ENCODE measurements at regions not wholly inside any gene's neighbourhood (a gene's known extent, or its start where the extent isn't known, plus 50 kb on each side); places are given as distances from the start of the nearest gene placed in this dataset.

DNA sequence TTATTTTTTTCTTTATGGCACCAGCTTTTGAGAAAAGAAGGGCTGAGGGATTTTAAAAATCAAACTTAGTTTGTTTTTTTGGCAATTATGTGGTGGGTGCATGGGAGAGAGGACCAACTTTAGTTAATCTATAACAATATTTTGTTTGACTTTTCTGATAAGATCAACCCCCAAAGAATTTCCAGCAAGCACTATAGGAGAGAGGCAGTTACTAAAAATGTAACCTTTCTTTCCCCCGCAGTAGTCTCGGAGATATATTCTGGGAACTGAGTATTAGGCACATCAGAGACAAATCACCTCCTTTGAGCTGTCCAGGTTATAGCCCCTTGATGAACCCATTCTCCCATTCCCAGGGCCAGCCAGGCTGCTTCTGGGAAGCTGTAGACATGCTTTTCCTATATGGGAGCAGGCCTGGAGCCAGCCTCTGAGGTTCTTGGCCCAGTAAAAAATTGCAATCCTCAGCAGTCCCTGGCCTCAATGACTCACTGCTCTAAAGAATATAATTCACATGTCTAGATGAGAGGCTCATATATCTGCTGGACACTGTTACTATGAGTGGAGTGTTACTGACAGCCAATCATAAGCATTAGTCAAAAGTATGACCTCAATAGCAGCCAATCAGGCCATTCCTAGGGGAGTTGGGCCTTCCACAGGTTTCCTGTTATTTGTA lies 138.3 kb upstream of the AGBL1 start:
- no peak for DNase-seq (ENCODE audit: low read depth)

DNA sequence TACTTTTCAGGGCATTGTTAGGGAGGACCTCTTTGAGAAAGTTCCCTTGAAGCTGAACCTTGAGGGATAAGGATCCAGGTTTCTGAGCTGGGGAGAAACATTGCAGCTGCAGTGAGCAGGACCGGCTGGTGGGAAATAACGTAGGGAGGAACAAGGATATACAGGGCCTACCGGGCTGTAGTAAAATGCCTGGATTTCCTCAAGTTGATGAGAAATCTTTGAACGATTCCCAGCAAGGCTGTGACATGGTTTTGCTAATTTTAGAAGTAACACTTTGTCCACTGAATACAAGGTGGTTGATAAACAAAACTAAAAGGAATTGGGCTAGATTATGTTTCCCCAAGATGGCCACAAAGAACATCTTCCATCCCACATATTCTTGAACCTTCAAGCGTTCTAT lies 137.0 kb upstream of the AGBL1 start:
- no peak for DNase-seq (ENCODE audit: low read depth)

GRCh38 chr15:85943151-85943550 lies 136.5 kb upstream of the AGBL1 start:
- DNase-seq (ENCODE audit: low read depth) = no peak

GRCh38 chr15:85943791-85944190 lies 135.9 kb upstream of the AGBL1 start:
- no peak for DNase-seq (ENCODE audit: low read depth)

- no peak for DNase-seq (ENCODE audit: low read depth)
Measured at GRCh38 chr15:85947021-85947420, 132.7 kb upstream of the AGBL1 start.

DNA sequence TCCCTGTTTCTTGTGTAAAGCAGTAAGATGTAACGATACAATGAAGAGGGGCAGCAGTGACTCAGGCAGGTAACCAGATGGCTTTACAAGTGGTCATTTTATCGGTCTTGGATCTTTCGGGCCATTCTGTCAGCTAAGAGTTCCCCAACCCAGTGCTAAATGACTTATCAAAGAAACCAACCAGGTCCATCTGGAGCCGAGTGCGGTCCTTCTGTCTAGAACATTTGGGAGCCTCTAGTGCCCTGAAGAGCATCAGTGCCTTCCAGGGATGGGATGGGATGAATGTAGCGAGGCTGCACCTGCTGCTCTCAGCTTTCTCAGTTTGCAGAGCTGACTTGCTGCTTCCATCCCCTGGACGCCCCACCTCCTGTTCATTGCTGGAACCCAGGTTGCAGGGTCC lies 131.7 kb upstream of the AGBL1 start:
- DNase-seq (ENCODE audit: low read depth) = no peak

DNA sequence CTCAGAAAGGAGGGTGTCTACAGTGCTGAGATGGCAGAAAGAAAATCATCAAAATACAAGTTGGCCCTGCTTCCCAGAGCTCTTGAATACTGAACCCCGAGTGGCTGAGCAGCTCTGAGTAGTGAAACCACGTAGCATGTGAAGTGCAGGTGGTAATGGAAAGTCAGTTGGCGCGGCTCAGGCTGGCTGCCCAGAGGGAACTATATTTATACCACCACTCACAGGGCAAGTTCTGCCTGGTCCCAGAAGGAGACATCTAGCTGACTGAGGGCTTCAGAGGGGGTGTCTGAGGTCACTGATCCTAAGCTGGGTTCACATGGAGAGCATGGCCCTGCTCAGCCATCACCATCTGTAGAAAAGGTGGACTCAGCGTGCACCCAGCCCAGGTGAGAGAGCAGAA lies 129.6 kb upstream of the AGBL1 start:
- DNase-seq (ENCODE audit: low read depth) = no peak

DNA sequence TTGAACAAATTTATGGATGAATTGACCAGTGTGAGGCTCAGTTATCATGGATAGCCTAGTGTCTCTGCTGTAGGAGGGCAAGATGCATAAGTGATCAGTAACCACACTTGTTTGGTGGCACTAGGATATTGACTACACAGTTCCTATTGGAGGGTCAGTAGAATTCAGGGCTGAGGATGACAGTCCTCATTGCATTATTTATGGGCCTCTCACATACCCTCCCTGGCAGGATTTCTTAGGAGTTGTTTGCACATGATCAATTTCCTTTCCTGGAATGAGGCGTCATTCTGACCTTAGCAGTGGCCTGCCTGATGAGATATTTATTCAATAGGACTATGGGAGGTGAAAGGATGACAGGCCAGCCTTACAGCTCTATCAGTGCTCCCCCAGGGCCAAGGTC lies 125.1 kb upstream of the AGBL1 start:
- no peak for DNase-seq (ENCODE audit: low read depth)

GRCh38 chr15:85955501-85956391 lies 123.9 kb upstream of the AGBL1 start:
- no peak for DNase-seq (ENCODE audit: low read depth)

DNA sequence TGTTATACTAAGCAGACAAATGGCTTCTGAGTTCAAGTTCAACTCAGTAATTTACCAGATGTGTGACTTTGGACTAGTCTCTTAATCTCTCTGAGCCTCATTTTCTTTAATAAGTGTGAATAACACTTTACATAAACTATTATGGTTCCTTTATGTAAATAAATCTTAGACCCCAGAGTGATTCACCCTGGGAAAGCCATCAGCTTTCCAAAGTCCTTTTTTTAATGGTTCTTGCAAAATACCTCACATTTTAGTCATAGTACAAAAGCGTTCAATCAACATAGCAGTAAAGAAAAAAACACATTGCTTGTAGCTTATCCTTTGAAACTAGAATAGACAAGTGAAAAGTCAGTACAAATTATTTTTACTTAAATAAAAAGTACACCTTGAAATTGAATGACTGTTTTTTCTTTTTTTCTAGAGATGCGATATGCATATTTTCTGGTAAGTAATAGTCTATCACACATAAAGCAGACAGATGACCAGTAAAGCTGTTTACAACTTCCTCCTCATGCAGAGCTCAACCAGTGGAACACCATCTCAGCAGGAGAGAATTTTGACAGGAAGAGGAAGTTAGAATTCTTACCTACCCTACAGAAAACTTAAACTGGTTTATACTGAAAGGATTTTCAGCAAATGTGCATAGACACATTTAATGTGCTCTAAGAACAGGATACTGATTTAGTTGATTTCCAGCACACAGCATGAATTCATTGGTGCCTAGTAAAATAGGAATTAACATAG lies 123.0 kb upstream of the AGBL1 start:
- DNase-seq (ENCODE audit: low read depth) = no peak

DNA sequence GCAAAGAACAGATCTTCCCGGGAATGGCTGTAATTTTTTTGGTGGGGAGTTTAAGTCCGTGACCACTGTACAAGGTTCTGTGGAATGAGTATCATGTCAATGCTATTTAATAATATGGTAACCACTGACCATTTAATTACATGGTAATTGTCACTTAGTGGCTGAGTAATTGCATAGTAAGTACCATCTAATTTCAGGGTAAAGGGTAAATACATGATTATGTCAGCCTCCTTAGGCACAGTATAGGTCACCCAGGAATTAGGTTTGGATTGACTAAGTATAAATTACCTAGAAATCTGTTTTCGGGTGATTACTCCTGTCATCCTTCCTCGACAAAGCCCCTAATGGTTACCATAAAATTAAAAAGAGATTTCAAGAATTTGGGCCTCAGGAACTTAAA lies 120.1 kb upstream of the AGBL1 start:
- no peak for DNase-seq (ENCODE audit: low read depth)

- DNase-seq (ENCODE audit: low read depth) = no peak
Measured at GRCh38 chr15:85960381-85960780, 119.3 kb upstream of the AGBL1 start.

GRCh38 chr15:85961821-85962220 lies 117.8 kb upstream of the AGBL1 start:
- DNase-seq (ENCODE audit: low read depth) = no peak

- DNase-seq (ENCODE audit: low read depth) = no peak
Measured at GRCh38 chr15:85963262-85963760, 116.4 kb upstream of the AGBL1 start.

DNA sequence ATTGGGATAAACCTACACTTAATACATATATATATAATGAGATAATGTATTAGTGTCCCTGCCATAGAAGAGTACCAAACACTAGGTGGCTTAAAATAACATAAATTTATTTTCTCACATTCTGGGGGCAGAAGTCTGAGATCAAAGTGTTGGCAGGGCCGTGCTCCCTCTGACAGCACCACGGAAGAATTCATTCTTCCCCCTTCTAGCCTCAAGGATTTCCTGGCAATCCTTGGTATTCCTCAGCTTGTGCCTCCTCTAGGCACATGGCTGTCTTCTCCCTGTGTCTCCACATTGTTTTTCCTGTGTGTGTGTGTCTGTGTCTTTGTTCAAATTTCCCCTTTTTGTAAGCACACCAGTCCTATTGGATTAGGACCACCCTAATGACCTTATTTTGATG lies 115.2 kb upstream of the AGBL1 start:
- no peak for DNase-seq (ENCODE audit: low read depth)

DNA sequence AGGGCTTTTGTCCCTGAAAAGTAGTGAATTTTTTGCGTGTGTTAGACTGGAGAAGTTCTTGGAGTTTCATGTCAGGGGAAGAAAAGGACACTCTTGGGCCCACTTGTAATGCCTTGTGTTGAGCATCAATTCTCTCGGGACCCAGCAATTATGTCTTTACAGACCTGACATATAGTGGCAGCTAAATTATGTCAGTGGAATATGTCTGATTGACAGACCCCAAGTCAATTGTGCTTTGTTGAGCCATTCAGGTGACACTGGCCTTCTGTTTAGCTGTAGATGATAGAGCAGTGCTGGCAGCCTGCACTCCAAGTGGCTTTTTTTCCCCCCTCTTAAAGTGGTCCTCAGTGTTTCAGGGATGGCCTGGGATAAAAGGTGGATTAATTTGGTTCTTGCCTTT lies 112.1 kb upstream of the AGBL1 start:
- DNase-seq (ENCODE audit: low read depth) = no peak

DNA sequence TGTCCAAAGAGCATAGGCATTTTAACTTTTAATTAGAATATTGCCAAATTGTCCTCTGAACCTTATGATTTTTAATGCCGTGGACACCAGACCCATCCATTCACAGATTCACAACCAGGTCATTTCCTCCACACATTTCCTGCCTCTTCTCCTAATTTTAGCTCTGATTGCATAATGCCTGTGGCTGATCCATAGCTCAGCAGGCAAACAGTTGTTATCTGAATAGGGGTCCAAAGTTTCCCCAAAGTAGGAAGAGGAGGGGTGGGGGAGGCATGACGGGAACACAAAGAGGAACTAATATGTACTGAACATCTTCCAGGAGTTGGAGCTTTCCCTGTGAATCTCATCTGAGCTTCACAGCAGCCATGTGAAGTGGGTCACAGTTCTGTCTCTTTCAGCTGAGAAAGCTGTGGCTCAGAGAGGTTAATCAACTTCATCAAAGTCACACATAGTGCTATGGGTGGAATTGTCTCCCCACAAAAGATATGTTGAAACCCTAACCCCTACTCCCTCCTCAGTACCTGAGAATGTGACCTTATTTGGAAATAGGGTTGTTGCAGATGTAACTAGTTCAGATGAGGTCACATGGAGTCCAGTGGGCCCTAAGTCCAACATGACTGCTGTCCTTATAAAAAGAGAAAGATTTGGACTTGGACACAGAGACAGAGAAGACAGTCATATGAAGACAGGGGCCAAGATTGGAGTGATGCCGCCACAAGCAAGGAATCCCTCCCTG lies 106.7 kb upstream of the AGBL1 start:
- DNase-seq (ENCODE audit: low read depth) = no peak

GRCh38 chr15:85973584-85974347 lies 105.9 kb upstream of the AGBL1 start:
- no peak for DNase-seq (ENCODE audit: low read depth)

DNA sequence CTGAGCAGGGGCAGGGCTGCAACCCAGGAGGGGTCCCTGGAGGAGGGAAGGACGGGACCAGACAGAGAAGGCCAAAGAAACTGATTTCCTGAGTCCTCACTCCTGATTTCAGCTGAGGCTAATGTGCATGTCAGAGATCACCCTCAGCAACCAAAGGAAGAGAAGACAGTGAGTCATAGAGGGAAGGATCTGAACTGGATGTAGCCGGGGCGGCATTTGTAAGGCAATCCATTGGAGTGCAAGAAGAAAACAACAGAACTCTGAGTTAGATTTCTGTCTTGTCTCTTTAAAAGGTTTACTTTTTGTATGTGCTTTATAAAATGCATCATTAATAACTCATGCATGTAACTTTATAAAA lies 105.3 kb upstream of the AGBL1 start:
- no peak for DNase-seq (ENCODE audit: low read depth)

DNA sequence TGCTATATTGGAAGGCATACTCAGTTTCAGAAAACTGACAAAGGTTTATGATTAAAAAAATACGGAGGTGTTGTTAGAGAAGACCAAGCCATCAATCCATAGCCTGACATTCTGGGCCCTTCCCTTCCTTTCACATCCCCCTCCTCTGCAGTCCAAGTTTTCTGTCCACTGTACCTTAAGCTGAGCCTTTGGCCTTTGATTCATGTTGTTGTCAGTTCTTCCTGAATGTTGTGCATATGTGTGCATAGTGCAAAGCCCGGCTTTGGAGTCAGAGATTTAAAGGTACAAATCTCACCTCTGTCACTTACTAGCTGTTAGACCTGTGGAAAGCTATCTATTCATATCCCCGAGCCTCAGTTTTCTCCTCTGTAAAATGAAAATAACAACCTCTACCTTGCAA lies 104.9 kb upstream of the AGBL1 start:
- no peak for DNase-seq (ENCODE audit: low read depth)

GRCh38 chr15:85976102-85976501 lies 103.6 kb upstream of the AGBL1 start:
- no peak for DNase-seq (ENCODE audit: low read depth)

Measured in activated T-helper 9 cell treated with anti-CD3 and anti-CD28 coated beads, Interleukin-2, amount 50 U/mL, for 16 hours (primary cell).